ENCODE measurements at regions not wholly inside any gene's neighbourhood (a gene's known extent, or its start where the extent isn't known, plus 50 kb on each side); places are given as distances from the start of the nearest gene placed in this dataset.

DNA sequence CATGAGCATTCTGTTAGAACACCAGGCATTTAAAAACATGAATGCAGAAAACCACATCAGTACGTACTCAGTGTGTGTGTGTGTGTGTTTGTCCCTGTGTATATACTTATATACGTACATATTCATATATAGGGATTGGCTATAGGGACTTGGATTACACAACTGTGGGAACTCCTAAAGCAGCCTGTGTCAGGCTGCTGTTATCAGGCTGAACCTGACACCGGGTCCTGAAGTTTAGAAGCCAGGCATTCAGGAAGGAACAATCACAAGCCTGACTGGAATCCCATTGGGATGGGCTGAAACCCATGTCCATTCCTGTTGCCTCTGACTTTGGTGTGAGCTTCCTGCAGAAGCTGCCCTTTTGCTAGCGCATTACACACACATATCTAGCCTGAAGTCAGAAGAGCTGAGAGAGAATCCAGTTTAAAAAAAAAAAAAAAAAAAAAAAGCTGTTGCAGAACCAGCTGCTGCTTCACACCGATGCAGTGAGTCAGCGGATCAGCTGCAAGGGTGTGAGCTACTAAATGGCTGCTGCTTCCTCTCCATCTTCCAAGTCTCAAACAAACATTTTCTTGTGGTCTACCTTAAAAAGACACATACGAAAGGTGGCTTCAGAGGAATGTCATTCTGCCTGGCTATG is 348.1 kb downstream of the THBS2 start:
- ChIA-PET CTCF (no interaction called here), POLR2A (interaction anchor here (0.6 kb wide), 1 partner anchor 8 kb away, joined by 3 read pairs; no protein-coding TSS in a partner anchor)
- H3K4me1 Mint-ChIP-seq: peaks cover 5% of the 10 kb centered on the region
- no peak for DNase-seq
- no peaks in the 10 kb centered on the region for H3K27me3 Mint-ChIP-seq
- H3K9me3 Mint-ChIP-seq: peaks cover 6% of the 10 kb centered on the region
- no peak overlapping the region for H3K27ac Mint-ChIP-seq
- no peak overlapping the region for H3K4me3 Mint-ChIP-seq
- no peaks in the 10 kb centered on the region for H3K36me3 Mint-ChIP-seq (ENCODE audit: low read depth)

DNA sequence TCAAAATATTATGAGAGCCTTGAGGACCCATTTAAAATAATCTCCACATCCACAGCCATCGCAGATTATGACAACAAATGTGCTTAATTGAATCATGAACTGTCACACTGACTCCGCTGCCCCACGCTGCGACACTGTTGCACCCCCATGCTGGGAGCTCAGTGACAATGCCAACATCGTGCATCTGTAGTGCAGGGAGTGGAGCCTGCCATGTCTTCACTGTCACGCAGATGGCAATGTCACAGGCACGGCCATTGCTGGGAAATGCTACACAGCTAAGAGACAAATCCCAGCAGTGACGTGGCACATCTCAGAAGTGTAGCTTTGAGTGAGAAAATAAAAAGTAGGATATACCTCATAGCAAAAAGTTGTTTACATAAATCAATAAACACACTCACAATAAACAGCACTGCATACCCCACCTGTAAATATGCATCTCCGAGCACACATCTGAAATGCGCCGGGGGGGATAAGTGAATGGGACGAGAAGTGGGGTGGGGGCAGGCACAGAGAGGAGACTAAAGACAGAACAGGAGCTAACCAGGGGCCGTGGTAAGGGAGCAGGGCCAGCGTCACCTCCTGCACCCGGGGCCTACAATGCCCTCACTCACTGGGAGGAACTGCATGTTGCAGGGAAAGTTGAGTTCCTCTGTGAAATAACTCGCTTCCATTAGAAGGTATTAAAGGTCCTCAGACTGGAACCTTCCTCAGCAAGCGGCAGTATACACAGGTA is 349.9 kb downstream of the THBS2 start:
- no peak overlapping the region for H3K27ac Mint-ChIP-seq
- no peaks in the 10 kb centered on the region for H3K9me3 Mint-ChIP-seq
- CTCF ChIA-PET: no interaction called here
- no peak overlapping the region for H3K4me3 Mint-ChIP-seq
- no peaks in the 10 kb centered on the region for H3K36me3 Mint-ChIP-seq (ENCODE audit: low read depth)
- peaks cover 5% of the 10 kb centered on the region for H3K4me1 Mint-ChIP-seq
- H3K27me3 Mint-ChIP-seq: no peaks in the 10 kb centered on the region
- DNase-seq: no peak
- POLR2A ChIA-PET: no interaction called here

DNA sequence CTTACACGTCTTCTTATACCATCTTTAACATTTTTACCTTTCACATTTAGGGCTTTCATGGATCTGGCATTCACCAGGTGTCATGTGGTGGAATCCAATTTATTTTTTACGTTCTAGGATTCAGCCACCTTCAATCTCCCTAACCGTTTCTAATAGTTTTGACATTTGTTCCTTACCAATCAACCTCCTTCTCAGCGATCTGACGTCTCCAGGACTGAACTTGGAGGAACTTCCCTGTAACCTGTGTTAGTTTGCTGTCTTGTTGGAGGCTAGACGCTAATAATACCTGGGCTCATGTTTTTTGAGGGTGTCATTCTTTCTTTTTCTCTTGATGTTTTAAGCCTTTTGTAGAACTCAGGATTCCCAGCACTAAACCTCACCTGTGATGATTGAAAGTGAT is 351.6 kb downstream of the THBS2 start:
- Mint-ChIP-seq H3K27ac (no peak overlapping the region), H3K27me3 (no peaks in the 10 kb centered on the region), H3K4me1 (peaks cover 5% of the 10 kb centered on the region), H3K36me3 (ENCODE audit: low read depth) (no peaks in the 10 kb centered on the region), H3K9me3 (no peaks in the 10 kb centered on the region), H3K4me3 (no peak overlapping the region)
- POLR2A ChIA-PET: no interaction called here
- no peak for DNase-seq
- CTCF ChIA-PET: no interaction called here

DNA sequence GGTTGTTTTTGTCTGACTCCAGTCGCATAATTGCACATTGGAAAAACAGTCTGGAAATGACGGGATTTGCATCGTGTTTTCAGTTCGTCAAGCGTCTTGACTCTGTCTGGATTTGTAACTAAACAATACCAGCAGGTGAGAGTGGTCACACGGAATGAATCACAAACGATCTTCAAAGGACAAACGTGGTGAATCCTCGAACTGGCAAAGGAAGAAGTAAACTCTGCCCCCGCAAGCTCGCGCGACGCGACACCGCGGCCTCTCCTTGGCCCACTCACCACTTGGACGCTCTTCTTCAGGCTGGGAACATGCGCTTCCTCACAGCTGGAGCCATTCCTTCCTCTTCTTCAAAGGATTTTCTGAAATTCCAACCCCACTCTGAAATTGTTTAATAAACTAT is 352.6 kb downstream of the THBS2 start:
- CTCF ChIA-PET: no interaction called here
- Mint-ChIP-seq H3K27ac (no peak overlapping the region), H3K4me3 (no peak overlapping the region), H3K4me1 (peaks cover 5% of the 10 kb centered on the region), H3K27me3 (no peaks in the 10 kb centered on the region), H3K36me3 (ENCODE audit: low read depth) (no peaks in the 10 kb centered on the region), H3K9me3 (no peaks in the 10 kb centered on the region)
- POLR2A ChIA-PET: no interaction called here
- DNase-seq: no peak

DNA sequence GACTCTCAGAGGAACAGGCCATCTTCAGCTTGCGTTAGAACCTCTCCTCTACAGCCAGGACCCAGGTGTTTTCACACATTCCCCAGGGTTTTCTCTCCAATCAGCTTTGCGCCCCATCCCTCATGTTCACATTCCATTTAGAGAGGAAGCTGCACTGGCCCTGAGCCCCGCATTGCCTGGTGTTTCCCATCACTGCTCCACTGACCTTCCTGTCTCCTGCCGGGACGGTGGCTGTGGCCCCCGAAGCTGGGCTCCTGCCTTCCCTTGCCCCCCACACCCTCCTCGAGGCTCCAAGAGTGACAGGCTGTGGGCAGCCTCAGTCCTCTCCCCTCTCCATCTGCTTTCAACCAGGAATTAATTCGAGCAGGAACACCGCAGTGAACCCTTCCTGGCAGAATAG is 357.3 kb downstream of the THBS2 start:
- H3K9me3 Mint-ChIP-seq: no peaks in the 10 kb centered on the region
- DNase-seq: no peak
- H3K4me3 Mint-ChIP-seq: no peak overlapping the region
- peak overlapping the region; percentile 60 for H3K27ac Mint-ChIP-seq
- no peaks in the 10 kb centered on the region for H3K36me3 Mint-ChIP-seq (ENCODE audit: low read depth)
- ChIA-PET CTCF (interaction anchor here (0.5 kb wide), 1 partner anchor 940 kb away, joined by 3 read pairs; no protein-coding TSS in a partner anchor), POLR2A (no interaction called here)
- H3K4me1 Mint-ChIP-seq: peaks cover 11% of the 10 kb centered on the region
- no peaks in the 10 kb centered on the region for H3K27me3 Mint-ChIP-seq

DNA sequence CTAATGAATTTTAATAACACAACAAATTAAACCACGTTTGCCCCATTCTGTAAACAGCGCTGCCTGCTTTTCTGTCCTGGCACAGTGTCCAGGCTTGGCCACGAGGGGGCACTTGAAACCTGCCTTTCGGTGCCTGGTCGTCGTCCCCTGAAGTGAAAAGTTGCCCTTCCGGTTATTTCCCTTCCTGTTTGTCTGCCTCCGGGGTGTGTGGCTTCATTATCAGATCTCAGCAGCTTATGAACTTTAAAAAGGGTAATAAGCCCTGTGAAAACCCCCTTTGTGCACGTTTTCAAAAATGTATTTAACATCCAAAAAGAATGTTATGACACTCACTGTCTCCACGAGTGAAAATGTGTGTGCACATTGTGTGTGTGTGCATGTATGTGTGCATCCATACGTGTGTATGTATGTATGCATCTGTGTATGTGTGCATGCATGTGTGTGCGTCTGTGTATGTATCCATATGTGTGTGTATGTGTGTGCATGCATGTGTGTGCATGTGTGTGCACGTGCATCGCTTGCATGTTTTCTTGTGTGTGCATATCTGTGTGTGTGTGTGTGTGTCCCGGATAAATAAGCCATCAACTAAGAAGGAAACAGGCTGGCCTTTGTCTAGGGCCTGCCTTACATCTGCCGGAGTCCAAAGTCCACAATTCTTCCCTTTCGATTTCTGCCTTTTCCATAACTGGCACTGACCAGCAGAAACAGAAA is 358.4 kb downstream of the THBS2 start:
- Mint-ChIP-seq H3K27me3 (no peaks in the 10 kb centered on the region), H3K4me1 (peaks cover 11% of the 10 kb centered on the region), H3K9me3 (no peaks in the 10 kb centered on the region), H3K27ac (peak overlapping the region; percentile 33), H3K4me3 (no peak overlapping the region), H3K36me3 (ENCODE audit: low read depth) (no peaks in the 10 kb centered on the region)
- DNase-seq: peak; percentile 87
- ChIA-PET CTCF (no interaction called here), POLR2A (no interaction called here)

DNA sequence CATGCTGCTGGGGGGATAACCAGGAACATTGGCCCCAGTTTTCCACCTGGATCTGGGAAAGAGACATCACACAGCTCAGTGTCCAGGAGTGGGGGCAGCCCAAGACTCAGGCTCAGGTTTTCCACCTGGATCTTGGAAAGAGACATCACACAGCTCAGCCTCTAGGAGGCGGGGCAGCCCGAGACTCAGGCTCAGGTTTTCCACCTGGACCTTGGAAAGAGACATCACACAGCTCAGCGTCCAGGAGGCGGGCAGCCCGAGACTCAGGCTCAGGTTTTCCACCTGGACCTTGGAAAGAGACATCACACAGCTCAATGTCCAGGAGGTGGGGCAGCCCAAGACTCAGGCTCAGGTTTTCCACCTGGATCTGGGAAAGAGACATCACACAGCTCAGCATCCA is 361.6 kb downstream of the THBS2 start:
- no peak overlapping the region for H3K4me3 Mint-ChIP-seq
- POLR2A ChIA-PET: no interaction called here
- H3K9me3 Mint-ChIP-seq: no peaks in the 10 kb centered on the region
- peaks cover 11% of the 10 kb centered on the region for H3K4me1 Mint-ChIP-seq
- H3K27me3 Mint-ChIP-seq: no peaks in the 10 kb centered on the region
- no peaks in the 10 kb centered on the region for H3K36me3 Mint-ChIP-seq (ENCODE audit: low read depth)
- CTCF ChIA-PET: no interaction called here
- no peak for DNase-seq
- H3K27ac Mint-ChIP-seq: no peak overlapping the region

DNA sequence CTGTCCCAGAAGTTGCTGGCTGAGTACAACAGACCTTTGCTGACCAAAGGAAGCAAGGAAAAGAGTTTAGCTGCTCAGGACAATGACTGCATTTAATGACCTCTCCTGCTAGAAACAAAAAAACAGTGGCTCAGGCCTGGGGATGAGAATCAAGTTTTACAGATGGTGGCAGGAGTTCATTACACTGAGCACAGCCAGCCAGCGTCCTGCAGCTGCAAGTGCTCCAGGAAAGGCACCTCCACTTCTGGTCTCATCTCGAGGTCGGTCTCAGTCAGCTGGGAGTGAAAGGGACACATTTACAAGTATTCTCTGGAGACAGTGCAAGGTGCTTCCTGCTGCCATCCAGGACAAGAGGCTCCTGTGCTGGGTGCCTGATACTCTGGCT is 362.7 kb downstream of the THBS2 start:
- DNase-seq: no peak
- Mint-ChIP-seq H3K27ac (no peak overlapping the region), H3K27me3 (no peaks in the 10 kb centered on the region), H3K36me3 (ENCODE audit: low read depth) (no peaks in the 10 kb centered on the region), H3K4me1 (peaks cover 7% of the 10 kb centered on the region), H3K4me3 (no peak overlapping the region), H3K9me3 (no peaks in the 10 kb centered on the region)
- ChIA-PET CTCF (interaction anchor here (0.6 kb wide), 2 partner anchors 11 to 1145 kb away, joined by 3 to 4 read pairs; no protein-coding TSS in a partner anchor), POLR2A (no interaction called here)

DNA sequence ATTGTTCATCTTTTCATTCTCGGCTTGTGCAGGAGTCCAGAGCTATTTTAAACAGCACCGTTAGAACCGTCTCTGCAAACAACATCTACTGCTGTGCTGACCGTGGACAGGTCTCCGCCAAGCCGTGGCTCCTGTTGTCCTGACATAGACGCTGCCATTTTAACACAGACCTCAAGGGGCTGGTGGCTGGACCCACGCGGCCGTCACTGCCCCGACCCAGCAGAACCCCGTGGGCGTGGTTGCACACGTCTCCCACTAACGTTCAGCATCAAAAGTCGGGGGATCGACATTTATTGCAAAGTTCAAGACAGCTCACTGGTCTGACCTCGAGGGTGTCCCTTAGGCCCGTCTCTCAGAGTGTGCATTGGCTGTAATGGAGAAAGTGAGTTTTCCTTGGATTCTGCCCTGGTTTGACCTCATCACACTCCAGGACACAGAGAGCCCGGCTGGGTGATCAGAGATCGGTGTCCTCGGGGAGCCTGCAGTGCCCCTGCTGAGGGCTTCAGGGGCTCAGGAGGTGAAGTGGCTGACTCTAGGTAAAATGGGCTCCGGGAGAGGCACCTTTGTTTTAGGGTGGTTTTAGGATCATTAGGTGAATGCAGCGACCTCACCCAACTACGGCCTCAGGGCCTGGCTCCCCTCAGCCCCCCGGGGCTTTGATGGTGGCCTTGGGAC is 363.2 kb downstream of the THBS2 start:
- no peaks in the 10 kb centered on the region for H3K9me3 Mint-ChIP-seq
- DNase-seq: no peak
- POLR2A ChIA-PET: no interaction called here
- H3K36me3 Mint-ChIP-seq (ENCODE audit: low read depth): no peaks in the 10 kb centered on the region
- no peak overlapping the region for H3K27ac Mint-ChIP-seq
- H3K4me1 Mint-ChIP-seq: peaks cover 5% of the 10 kb centered on the region
- no peaks in the 10 kb centered on the region for H3K27me3 Mint-ChIP-seq
- no peak overlapping the region for H3K4me3 Mint-ChIP-seq
- CTCF ChIA-PET: no interaction called here

DNA sequence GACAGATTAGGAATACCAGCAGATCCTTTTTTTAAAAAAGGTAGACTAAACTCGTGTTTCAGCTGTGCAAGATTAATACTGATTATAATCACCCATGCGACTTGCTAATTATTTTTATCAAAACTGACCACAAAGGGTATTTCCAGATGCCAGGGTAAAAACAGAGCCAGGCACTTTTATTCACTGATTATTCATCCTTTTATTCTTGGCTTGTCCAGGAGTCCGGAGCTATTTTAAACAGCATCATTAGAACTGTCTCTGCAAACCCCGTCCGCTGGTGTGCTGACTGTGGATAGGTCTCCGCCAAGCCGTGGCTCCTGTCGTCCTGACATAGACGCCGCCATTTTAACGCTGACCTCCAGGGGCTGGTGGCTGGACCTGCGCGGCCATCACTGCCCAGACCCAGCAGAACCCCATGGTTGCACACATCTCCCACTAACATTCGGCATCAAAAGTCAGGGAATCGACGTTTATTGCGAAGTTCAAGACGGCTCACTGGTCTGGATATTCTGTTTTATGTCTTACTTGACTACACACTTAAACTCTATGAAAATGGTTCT is 364.8 kb downstream of the THBS2 start:
- Mint-ChIP-seq H3K9me3 (no peaks in the 10 kb centered on the region), H3K4me3 (no peak overlapping the region), H3K27me3 (no peaks in the 10 kb centered on the region), H3K27ac (no peak overlapping the region), H3K4me1 (peaks cover 7% of the 10 kb centered on the region), H3K36me3 (ENCODE audit: low read depth) (no peaks in the 10 kb centered on the region)
- CTCF ChIA-PET: no interaction called here
- POLR2A ChIA-PET: no interaction called here
- DNase-seq: no peak

DNA sequence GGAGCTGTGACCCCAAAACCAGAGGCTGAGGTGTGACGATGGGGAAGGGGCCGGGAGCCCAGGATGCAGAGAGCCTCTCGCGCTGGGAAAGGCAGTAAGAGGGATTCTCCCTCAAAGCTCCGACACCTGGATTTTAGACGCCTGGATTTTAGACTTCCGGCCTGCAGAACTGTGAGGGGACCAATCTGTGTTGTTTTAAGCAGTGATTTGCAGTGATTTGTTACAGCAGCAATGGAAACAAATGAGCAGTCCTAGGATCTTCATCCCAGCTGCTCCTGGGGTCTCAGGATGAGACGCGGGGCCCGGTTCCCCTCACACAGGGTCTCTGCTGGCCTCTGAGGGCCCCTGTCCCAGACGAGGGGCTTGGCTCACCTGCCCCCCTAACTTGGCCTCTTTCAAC is 365.5 kb downstream of the THBS2 start:
- no peak for DNase-seq
- ChIA-PET CTCF (no interaction called here), POLR2A (no interaction called here)
- Mint-ChIP-seq H3K27ac (no peak overlapping the region), H3K4me1 (peaks cover 11% of the 10 kb centered on the region), H3K9me3 (no peaks in the 10 kb centered on the region), H3K36me3 (ENCODE audit: low read depth) (no peaks in the 10 kb centered on the region), H3K4me3 (no peak overlapping the region), H3K27me3 (no peaks in the 10 kb centered on the region)

DNA sequence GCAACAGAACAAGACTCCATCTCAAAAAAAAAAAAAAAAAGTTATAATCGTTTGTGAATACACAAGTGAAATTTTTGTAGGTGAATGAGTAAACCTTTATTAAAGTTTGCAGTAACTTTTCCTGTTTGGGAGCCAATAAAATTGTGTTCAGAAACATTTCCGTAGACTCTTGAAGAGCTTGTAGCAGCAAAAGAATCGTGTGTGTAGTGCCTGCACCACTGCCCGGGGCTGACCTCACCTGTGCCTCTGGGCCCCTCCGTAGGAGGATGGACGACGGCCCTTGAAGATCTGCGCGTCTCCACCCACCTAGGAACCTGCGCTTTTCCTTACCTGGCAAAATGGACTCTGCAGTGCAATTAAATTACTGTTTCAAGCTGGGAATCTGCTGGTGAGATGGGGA is 366.0 kb downstream of the THBS2 start:
- Mint-ChIP-seq H3K27me3 (no peaks in the 10 kb centered on the region), H3K4me3 (no peak overlapping the region), H3K9me3 (no peaks in the 10 kb centered on the region), H3K36me3 (ENCODE audit: low read depth) (no peaks in the 10 kb centered on the region), H3K27ac (no peak overlapping the region), H3K4me1 (peaks cover 11% of the 10 kb centered on the region)
- ChIA-PET CTCF (no interaction called here), POLR2A (no interaction called here)
- DNase-seq: no peak

DNA sequence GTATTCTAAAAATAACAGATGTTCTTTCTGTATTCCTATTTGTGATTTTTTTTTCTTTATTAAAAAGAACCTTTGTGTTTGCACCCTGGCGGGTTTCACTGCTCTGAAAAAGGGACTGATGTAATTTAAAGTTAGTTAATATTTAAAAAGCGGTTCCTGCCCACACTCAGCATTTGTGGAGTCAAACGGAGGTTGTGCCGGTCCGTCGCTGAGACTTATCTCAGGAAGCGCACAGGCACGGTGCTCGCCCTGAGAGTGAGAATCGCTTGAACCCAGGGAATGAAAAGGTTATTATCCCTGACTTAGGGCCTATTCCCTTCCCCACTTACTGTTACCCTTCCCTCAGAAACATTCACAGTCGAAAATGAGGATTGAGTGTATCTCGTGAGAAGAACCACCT is 366.7 kb downstream of the THBS2 start:
- no peak for DNase-seq
- no peaks in the 10 kb centered on the region for H3K9me3 Mint-ChIP-seq
- peaks cover 11% of the 10 kb centered on the region for H3K4me1 Mint-ChIP-seq
- no peak overlapping the region for H3K4me3 Mint-ChIP-seq
- H3K36me3 Mint-ChIP-seq (ENCODE audit: low read depth): no peaks in the 10 kb centered on the region
- ChIA-PET CTCF (no interaction called here), POLR2A (no interaction called here)
- no peak overlapping the region for H3K27ac Mint-ChIP-seq
- H3K27me3 Mint-ChIP-seq: no peaks in the 10 kb centered on the region

Data from activated CD4-positive, alpha-beta T cell treated with anti-CD3 and anti-CD28 coated beads, Interleukin-2, amount 10 ng/mL, durations not matched to agents 7 days and 5 days (primary cell).